Heart left ventricle (tissue), 13 donors: ENCODE measurements at regions not wholly inside any gene's neighbourhood (a gene's known extent, or its start where the extent isn't known, plus 50 kb on each side); places are given as distances from the start of the nearest gene placed in this dataset.
"Not testable (repeated sequence)": the region's sequence is repeated elsewhere in the genome, so short reads cannot be mapped to it uniquely, and the experiment has no call there.

ENCODE experiments used
- CTCF ChIP-seq, 12 donors: fragments of 200-600 bp; sonication (generic) in 4 of 12; IDR thresholded peaks; one replicate each; pipeline versions ENCODE4 v1.5.0 to v1.8.0; 2018 to 2022; ENCODE audit warnings: antibody characterized with exemption in 12 of 12, mild to moderate bottlenecking in 5 of 12
- POLR2A ChIP-seq, 2 donors: fragments of 450-650 bp; IDR thresholded peaks; one replicate each; pipeline ENCODE4 v1.6.1; 2017; ENCODE audit warnings: antibody characterized with exemption in 2 of 2, mild to moderate bottlenecking in 2 of 2, moderate library complexity in 2 of 2
- donor health status: ischemic (EF 13 %, LVEDD 7.1; RV severe dilation, severe dysfunction).
- donor health status: DM: no; HTN: yes; CAD: no.
- donor health status: DM: no; HTN: no; CAD: no.
- donor health status: ischemic (EF 25% LVEDD 6.9; RV normal size, moderate dysfunction).
- donor health status: ischemic (EF 25% LVEDD 5.7; RV mildly dilated, moderate dysfunction).
- donor health status: ischemic (EF 35%, LVEDD 5.7; RV mildly dilated, moderate dysfunction).
- donor health status: nonischemic (EF 11% LVEDD 7.7; RV severe dilation, severe dysfunction).
- donor health status: DM: yes; HTN: yes; CAD: no.
- donor health status: PGD.
- donor health status: ischemic (EF 29% LVEDD 5.4; RV normal size, mild dysfunction).
- donor health status: nonischemic (EF 23%, LVEDD 6.1; RV moderate dilation, normal function).

DNA sequence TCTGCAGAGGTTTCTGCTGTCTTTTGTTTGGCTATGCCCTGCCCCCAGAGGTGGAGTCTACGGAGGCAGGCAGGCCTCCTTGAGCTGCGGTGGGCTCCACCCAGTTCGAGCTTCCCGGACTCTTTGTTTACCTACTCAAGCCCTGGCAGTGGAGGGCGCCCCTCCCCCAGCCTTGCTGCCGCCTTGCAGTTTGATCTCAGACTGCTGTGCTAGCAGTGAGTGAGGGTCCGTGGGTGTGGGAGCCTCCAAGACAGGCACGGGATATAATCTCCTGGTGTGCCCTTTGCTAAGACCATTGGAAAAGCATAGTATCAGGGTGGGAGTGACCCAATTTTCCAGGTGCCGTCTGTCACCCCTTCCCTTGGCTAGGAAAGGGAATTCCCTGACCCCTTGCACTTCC, 137.0 kb downstream of the DMRT2 start:
- TF ChIP-seq CTCF, POLR2A (IDR thresholded peaks at IDR 0.05): not testable (repeated sequence)
